PC-3 (cell line): ENCODE measurements at regions not wholly inside any gene's neighbourhood (a gene's known extent, or its start where the extent isn't known, plus 50 kb on each side); places are given as distances from the start of the nearest gene placed in this dataset.

Experiments used
- ATAC-seq: fragments of 200-7000 bp; cut with Tn5 transposase; 2 replicates; pipeline ENCODE4 v1.9.1; 2020; ENCODE audit warnings: mild to moderate bottlenecking, moderate library complexity
- BruUV-seq: library from RNA; stranded (reverse); fragments of 400-500 nt; replicated peaks from 2 replicates; lab custom pipeline; 2021; lab: Mats Ljungman, UMichigan
- CTCF ChIA-PET: fragments of 300-600 bp; sonication (Branson Sonifier 250); formaldehyde crosslinking; loops from one replicate; lab custom pipeline; 2022; ENCODE audit warnings: antibody characterized with exemption; lab: Charles Lee
- POLR2A ChIA-PET: fragments of 300-600 bp; sonication (Branson Sonifier 250); formaldehyde crosslinking; loops from one replicate; lab custom pipeline; 2022; ENCODE audit warnings: antibody characterized with exemption; ENCODE audit not compliant: unreplicated experiment; lab: Charles Lee
- DNase-seq: peaks from one replicate; pipeline ENCODE4 v3.0.0-alpha.2; 2015
- H2AFZ ChIP-seq: fragments of 300-600 bp; sonication (generic); 2 replicates; pipeline ENCODE4 v1.6.0; 2016; ENCODE audit warnings: antibody characterized with exemption, low read length
- H3F3A ChIP-seq: fragments of 300-600 bp; sonication (generic); one replicate; pipeline ENCODE4 v1.6.0; 2017; ENCODE audit warnings: antibody characterized with exemption, low read length, control low read depth, mild to moderate bottlenecking; ENCODE audit not compliant: unreplicated experiment
- H3K27ac ChIP-seq: fragments of 300-600 bp; sonication (generic); 2 replicates; pipeline ENCODE4 v1.5.1; 2016; ENCODE audit warnings: mild to moderate bottlenecking, low read length
- H3K27me3 ChIP-seq: fragments of 300-600 bp; sonication (generic); 2 replicates; pipeline ENCODE4 v1.6.1; 2016; ENCODE audit warnings: low read length, mixed read lengths
- H3K36me3 ChIP-seq: fragments of 300-600 bp; sonication (generic); 2 replicates; pipeline ENCODE4 v1.6.1; 2016; ENCODE audit warnings: low read depth, mixed run types, low read length, mixed read lengths
- H3K4me1 ChIP-seq: fragments of 300-600 bp; sonication (generic); 2 replicates; pipeline ENCODE4 v1.5.1; 2016; ENCODE audit warnings: low read length; ENCODE audit not compliant: insufficient read depth
- H3K4me2 ChIP-seq: fragments of 300-600 bp; sonication (generic); 2 replicates; pipeline ENCODE4 v1.6.0; 2016; ENCODE audit warnings: low read length
- H3K4me3 ChIP-seq: fragments of 300-600 bp; sonication (generic); 2 replicates; pipeline ENCODE4 v1.5.1; 2016; ENCODE audit warnings: mild to moderate bottlenecking, low read length, mixed read lengths
- H3K79me2 ChIP-seq: fragments of 300-600 bp; sonication (generic); 2 replicates; pipeline ENCODE4 v1.6.1; 2017; ENCODE audit warnings: low read length, mixed read lengths
- H3K9ac ChIP-seq: fragments of 300-600 bp; sonication (generic); 2 replicates; pipeline ENCODE4 v1.6.0; 2016; ENCODE audit warnings: mild to moderate bottlenecking, low read length
- H3K9me2 ChIP-seq: fragments of 300-600 bp; sonication (generic); replicated peaks from 2 replicates; pipeline ENCODE4 v1.6.1; 2016; ENCODE audit warnings: mixed run types, low read length, mixed read lengths
- H3K9me3 ChIP-seq: fragments of 300-600 bp; sonication (generic); 2 replicates; pipeline ENCODE4 v1.6.1; 2016; ENCODE audit warnings: low read length, mixed read lengths
- H4K20me1 ChIP-seq: fragments of 300-600 bp; sonication (generic); 2 replicates; pipeline ENCODE4 v1.6.1; 2016; ENCODE audit warnings: low read length, mixed read lengths
- EZH2 ChIP-seq: fragments of 300-600 bp; sonication (generic); IDR thresholded peaks from one replicate; pipeline ENCODE4 v1.6.1; 2017; ENCODE audit warnings: antibody characterized with exemption, mild to moderate bottlenecking, low read length; ENCODE audit not compliant: unreplicated experiment
- EZH2phosphoT487 ChIP-seq: fragments of 300-600 bp; sonication (generic); IDR thresholded peaks from 2 replicates; pipeline ENCODE4 v1.6.1; 2018; ENCODE audit warnings: mild to moderate bottlenecking, antibody characterized with exemption, low read length, borderline replicate concordance
- intact Hi-C: fragments of 100-400 bp; cut with micrococcal nuclease; formaldehyde crosslinking; loops from 2 replicates; pipeline ENCODE4 v1.9.0; 2023
- TF ChIP-seq, protein P1 (sequence below): fragments of 300-600 bp; sonication (generic); conservative IDR thresholded peaks from 2 replicates; pipeline ENCODE4 v1.5.1; 2017; ENCODE audit warnings: antibody characterized with exemption, low read depth, mild to moderate bottlenecking, low read length

- Histone ChIP-seq H3K4me2 (no peak overlapping the region), H2AFZ (no peak overlapping the region), H3K9ac (no peak overlapping the region), H3K9me3 (no peaks in the 10 kb centered on the region), H3K9me2 (no peaks in the 10 kb centered on the region), H3K27me3 (no peaks in the 10 kb centered on the region), H3K4me1 (no peaks in the 10 kb centered on the region), H3K4me3 (no peak overlapping the region), H3K79me2 (no peaks in the 10 kb centered on the region), H4K20me1 (no peaks in the 10 kb centered on the region), H3K36me3 (no peaks in the 10 kb centered on the region), H3F3A (no peaks in the 10 kb centered on the region), H3K27ac (no peak overlapping the region)
- TF ChIP-seq EZH2phosphoT487 (no peak), EZH2 (no peak)
- TF ChIP-seq, protein P1, sequence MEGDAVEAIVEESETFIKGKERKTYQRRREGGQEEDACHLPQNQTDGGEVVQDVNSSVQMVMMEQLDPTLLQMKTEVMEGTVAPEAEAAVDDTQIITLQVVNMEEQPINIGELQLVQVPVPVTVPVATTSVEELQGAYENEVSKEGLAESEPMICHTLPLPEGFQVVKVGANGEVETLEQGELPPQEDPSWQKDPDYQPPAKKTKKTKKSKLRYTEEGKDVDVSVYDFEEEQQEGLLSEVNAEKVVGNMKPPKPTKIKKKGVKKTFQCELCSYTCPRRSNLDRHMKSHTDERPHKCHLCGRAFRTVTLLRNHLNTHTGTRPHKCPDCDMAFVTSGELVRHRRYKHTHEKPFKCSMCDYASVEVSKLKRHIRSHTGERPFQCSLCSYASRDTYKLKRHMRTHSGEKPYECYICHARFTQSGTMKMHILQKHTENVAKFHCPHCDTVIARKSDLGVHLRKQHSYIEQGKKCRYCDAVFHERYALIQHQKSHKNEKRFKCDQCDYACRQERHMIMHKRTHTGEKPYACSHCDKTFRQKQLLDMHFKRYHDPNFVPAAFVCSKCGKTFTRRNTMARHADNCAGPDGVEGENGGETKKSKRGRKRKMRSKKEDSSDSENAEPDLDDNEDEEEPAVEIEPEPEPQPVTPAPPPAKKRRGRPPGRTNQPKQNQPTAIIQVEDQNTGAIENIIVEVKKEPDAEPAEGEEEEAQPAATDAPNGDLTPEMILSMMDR = no peak
- intact Hi-C loops = no loop called here
- no TSS peak for BruUV-seq
- CTCF ChIA-PET = interaction anchor here (0.6 kb wide), 1 partner anchor 90 kb away, joined by 3 read pairs; no protein-coding TSS in a partner anchor
- POLR2A ChIA-PET = no interaction called here
- DNase-seq = no peak
- ATAC-seq = no peak
Observed at GRCh38 chr7:119436882-119437281, 836.1 kb upstream of the KCND2 start.

DNA sequence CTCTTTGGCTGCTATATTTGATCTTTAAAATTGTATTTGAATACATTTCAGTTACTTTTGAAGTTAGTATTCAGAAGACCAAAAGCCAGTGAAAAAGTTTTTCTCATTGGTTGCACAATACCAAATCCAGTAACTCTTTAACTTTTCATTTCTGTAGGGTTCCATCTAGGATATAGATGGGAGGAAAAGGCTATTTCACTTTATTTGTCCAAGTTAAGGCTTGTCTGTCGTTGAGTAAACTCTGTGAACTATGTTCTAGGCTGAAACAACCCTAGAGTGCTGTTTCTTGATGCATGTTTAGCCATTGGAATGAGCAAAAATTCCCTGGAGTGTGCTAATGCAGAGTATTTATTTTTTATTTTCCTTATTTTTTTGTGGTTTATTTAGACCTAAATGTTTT lies 834.7 kb upstream of the KCND2 start:
- ATAC-seq (no peak), DNase-seq (no peak)
- no peaks in the 10 kb centered on the region for H3F3A ChIP-seq
- no TSS peak for BruUV-seq
- H3K4me1 ChIP-seq = no peaks in the 10 kb centered on the region
- H3K9ac ChIP-seq = no peak overlapping the region
- no peaks in the 10 kb centered on the region for H3K79me2 ChIP-seq
- H3K9me3 ChIP-seq = no peaks in the 10 kb centered on the region
- ChIA-PET CTCF (no interaction called here), POLR2A (no interaction called here)
- TF ChIP-seq, protein P1 = no peak
- TF ChIP-seq EZH2 (no peak), EZH2phosphoT487 (no peak)
- intact Hi-C loops = no loop called here
- H2AFZ ChIP-seq = no peak overlapping the region
- no peak overlapping the region for H3K27ac ChIP-seq
- no peak overlapping the region for H3K4me3 ChIP-seq
- H3K36me3 ChIP-seq = no peaks in the 10 kb centered on the region
- no peaks in the 10 kb centered on the region for H4K20me1 ChIP-seq
- no peak overlapping the region for H3K4me2 ChIP-seq
- H3K9me2 ChIP-seq = no peaks in the 10 kb centered on the region
- H3K27me3 ChIP-seq = no peaks in the 10 kb centered on the region

DNA sequence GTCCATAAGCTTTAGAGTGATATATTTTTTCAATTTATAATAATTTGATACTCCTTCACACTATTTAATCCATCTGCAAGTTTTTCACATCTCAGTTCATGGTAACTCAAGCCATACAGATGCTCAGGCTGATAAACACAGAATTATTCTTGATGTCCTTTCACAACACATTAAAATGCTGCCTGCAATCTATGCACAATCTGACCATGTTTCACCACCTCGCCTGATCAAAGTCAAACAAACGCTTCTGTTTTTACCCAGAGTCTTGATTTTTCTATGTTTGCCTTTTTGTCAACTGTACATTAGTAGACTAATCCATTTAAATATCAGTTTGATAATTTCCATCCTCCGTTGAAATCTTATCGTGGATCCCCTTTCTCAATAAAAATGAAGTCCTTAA lies 833.8 kb upstream of the KCND2 start:
- no peaks in the 10 kb centered on the region for H3K9me2 ChIP-seq
- H2AFZ ChIP-seq = no peak overlapping the region
- TF ChIP-seq EZH2phosphoT487 (no peak), EZH2 (no peak)
- TF ChIP-seq, protein P1 = no peak
- no TSS peak for BruUV-seq
- DNase-seq = no peak
- H3K79me2 ChIP-seq = no peaks in the 10 kb centered on the region
- no peaks in the 10 kb centered on the region for H3K9me3 ChIP-seq
- no peaks in the 10 kb centered on the region for H4K20me1 ChIP-seq
- intact Hi-C loops = no loop called here
- H3K36me3 ChIP-seq = no peaks in the 10 kb centered on the region
- H3K27me3 ChIP-seq = no peaks in the 10 kb centered on the region
- H3K4me1 ChIP-seq = no peaks in the 10 kb centered on the region
- H3K27ac ChIP-seq = no peak overlapping the region
- POLR2A ChIA-PET = no interaction called here
- CTCF ChIA-PET = no interaction called here
- H3F3A ChIP-seq = no peaks in the 10 kb centered on the region
- no peak overlapping the region for H3K4me2 ChIP-seq
- no peak for ATAC-seq
- no peak overlapping the region for H3K9ac ChIP-seq
- H3K4me3 ChIP-seq = no peak overlapping the region
